ENCODE measurements at regions not wholly inside any gene's neighbourhood (a gene's known extent, or its start where the extent isn't known, plus 50 kb on each side); places are given as distances from the start of the nearest gene placed in this dataset.

DNA sequence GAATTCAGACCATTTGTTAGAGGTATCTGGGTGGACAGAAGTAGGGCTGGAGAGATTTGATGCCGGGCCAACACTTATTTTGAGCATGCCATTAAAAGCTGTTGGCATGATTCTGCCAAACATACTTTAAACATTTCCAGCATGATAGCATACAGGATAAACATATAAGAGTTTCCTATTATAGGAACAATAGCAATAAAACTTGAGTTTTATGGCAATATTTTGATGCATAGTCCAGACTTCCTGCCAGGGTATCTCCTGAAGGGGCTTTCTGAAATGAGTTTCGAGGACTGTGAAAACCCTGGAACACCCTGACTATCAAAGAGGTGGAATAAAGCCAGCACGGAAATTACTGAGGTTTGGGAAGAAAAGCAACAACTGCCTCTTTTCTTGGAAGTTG, 1398.0 kb upstream of the NXPH2 start:
- DNase-seq (ENCODE audit: insufficient read length, low spot score) (no peak), FAIRE-seq (peak; percentile 74)

DNA sequence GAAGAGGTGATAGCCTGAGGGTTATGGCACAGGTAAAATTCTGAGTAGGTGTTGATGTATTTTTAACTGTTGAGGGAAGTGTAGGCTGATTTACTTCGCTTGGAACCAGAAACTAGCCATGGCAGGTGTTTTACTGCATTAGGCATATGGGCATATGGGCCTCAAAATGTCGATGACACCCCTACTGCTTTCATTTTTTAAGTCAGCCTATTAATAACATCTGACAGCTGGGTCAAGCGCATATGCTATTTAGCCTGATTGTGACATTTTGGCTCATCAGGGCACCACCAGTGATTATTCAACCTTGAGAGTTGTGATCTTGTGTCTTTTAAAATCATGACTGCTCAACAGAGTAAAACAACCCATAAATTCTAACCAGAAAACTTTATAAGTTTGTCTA, 1396.9 kb upstream of the NXPH2 start:
- no peak for TF ChIP-seq POLR2A (IDR thresholded peaks at IDR 0.05; ENCODE audit: low read depth, low read length)
- no peak for DNase-seq (ENCODE audit: insufficient read length, low spot score)
- no peak for FAIRE-seq

More for the DNA sequence above, 1398.0 kb upstream of the NXPH2 start:
- TF ChIP-seq POLR2A (IDR thresholded peaks at IDR 0.05; ENCODE audit: low read depth, low read length) = no peak

DNA sequence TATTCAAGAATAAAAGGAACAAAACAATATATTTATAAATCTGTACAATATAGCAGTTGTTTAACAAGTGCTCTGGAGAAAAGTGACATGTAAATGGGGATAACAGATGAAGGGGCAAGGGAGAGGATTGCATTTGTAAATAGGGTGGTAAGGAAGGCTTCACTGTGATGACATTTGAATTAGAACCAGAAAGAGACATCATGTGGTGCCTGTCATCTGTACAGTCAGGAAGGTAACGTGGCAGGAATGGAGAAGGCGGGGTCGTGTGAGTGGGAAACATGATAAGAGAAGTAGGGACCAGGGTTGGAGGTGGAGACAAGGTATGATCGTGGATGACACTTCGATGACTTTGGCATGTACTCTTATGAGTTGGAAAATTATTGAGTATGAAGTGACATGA, 1393.6 kb upstream of the NXPH2 start:
- no peak for FAIRE-seq
- TF ChIP-seq POLR2A (IDR thresholded peaks at IDR 0.05; ENCODE audit: low read depth, low read length) = no peak
- no peak for DNase-seq (ENCODE audit: insufficient read length, low spot score)

DNA sequence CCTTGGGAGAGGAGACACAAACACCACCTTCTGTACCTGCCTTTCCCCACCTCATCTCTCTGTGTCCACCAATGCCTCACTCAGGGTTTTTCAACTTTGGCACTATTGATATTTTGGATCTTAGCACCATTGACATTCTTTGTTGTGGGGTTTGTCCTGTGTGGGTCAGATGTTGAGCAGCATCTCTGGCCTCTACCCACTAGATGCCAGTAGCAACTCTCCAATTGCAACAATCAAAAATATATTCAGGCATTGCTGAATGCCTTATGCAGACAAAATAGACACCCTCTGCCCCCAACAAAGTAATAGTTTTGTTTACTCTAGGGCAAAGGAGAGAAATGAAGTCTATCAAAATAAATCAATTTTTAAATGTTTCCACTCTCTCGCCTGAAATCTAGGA, 1384.3 kb upstream of the NXPH2 start:
- TF ChIP-seq POLR2A (IDR thresholded peaks at IDR 0.05; ENCODE audit: low read depth, low read length) = no peak
- no peak for DNase-seq (ENCODE audit: insufficient read length, low spot score)
- no peak for FAIRE-seq

DNA sequence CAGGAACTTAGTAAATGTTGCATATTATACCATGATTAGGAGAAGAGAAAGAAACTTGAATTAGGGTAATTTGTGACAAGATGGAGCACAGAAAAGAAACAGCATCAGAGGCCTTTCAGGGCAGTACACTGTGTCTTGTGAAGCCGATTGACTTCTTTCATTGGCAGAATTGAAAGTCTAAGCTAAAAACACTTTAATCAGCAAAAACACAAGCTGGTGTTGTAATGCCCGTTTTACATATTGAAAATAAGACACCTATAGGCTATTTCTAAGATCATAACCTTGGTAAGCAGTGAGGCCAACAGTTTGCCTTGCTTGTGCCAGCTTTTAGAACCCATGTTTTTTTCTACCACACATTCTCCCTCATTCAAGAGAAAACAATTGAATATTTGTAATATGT, 1378.1 kb upstream of the NXPH2 start:
- DNase-seq (ENCODE audit: insufficient read length, low spot score) (no peak), FAIRE-seq (no peak)
- no peak for TF ChIP-seq POLR2A (IDR thresholded peaks at IDR 0.05; ENCODE audit: low read depth, low read length)

DNA sequence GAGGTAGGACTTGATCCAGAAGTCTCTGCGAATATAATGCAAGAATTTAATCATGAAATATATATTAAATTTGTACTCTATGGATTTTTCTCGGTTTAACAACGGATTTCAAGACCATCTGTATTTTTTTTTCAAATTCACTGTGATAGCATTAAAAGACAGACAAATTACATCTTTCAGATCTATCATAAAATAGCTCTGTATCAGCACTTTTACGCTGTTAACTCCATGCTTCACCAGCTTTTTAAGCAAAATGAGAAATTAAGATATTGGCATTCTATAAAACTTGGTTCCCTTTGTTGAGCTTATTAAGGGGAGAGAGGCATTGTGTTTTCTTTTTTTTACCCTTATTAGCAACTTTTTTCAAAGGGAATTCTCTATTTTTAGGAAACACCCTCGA, 1377.6 kb upstream of the NXPH2 start:
- DNase-seq (ENCODE audit: insufficient read length, low spot score) = no peak
- no peak for FAIRE-seq
- no peak for TF ChIP-seq POLR2A (IDR thresholded peaks at IDR 0.05; ENCODE audit: low read depth, low read length)

DNA sequence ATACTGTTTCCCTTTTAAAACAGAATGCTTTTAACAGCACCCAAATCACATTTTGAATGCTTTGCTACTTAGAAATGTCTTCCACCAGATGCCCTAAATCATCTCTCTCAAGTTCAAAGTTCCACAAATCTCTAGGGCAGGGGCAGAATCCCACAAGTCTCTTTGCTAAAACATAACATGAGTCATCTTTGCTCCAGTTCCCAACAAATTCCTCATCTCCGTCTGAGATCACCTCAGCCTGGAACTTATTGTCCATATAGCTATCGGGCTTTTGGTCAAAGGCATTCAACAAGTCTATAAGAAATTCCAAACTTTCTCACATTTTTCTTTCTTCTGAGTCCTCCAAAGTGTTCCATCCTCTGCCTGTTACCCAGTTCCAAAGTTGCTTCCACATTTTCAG, 1374.5 kb upstream of the NXPH2 start:
- FAIRE-seq = no peak

DNA sequence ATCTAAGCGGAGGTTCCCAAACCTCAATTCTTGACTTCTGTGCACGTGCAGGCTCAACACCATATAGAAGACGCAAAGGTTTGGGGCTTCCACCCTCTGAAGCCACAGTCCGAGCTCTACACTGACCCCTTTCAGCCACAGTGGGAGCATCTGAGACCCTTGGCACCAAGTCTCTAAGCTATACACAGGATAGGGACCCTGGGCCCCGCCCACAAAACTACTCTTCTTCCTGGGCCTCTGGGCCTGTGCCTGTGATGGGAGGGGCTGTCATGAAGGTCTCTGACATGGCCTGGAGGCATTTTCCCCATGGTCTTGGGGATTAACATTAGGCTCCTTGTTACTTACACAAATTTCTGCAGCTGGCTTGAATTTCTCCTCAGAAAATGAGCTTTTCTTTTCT, 1374.1 kb upstream of the NXPH2 start:
- no peak for TF ChIP-seq POLR2A (IDR thresholded peaks at IDR 0.05; ENCODE audit: low read depth, low read length)
- DNase-seq (ENCODE audit: insufficient read length, low spot score) (no peak), FAIRE-seq (no peak)

More for the DNA sequence above, 1374.5 kb upstream of the NXPH2 start:
- TF ChIP-seq POLR2A (IDR thresholded peaks at IDR 0.05; ENCODE audit: low read depth, low read length) = no peak
- no peak for DNase-seq (ENCODE audit: insufficient read length, low spot score)

DNA sequence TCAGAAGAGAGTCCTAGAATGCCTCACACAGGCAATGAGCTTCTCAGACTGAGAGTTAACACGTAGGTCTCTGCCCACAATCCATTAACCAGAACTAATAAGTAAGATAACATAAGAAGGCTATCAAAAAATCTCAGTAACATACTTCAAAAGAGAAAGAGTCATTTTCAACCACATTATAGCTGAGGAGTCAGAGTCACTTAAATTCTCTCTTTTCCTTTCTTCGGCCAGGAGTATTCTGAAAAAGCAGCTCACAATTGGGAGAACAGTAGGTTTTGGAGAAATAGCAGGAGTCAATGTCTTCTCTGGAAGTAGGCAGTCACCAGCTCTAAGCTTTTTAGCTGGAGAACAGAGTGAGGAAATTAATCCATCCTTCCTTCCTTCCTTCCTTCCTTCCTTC, 1364.4 kb upstream of the NXPH2 start:
- TF ChIP-seq POLR2A (IDR thresholded peaks at IDR 0.05; ENCODE audit: low read depth, low read length) = no peak
- FAIRE-seq = no peak
- DNase-seq (ENCODE audit: insufficient read length, low spot score) = no peak

DNA sequence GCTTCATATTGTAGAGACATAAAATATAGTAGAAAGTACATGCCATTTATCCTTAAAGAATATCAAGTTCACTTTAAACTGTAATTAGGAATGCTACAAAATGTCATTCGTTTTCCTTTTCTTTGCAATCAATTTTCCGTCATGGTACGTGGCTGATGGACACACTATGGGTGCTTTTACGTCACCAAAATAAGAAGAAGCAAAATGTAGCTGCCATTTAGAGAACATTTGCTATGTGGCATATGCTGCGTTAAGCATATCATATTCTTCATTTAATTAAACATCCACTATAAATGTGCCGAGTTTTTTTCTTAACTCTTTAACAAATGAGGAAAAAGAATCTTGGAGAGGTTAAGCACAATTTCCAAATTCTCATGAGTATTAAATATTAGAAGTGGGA, 1358.5 kb upstream of the NXPH2 start:
- no peak for FAIRE-seq
- TF ChIP-seq POLR2A (IDR thresholded peaks at IDR 0.05; ENCODE audit: low read depth, low read length) = no peak
- no peak for DNase-seq (ENCODE audit: insufficient read length, low spot score)

DNA sequence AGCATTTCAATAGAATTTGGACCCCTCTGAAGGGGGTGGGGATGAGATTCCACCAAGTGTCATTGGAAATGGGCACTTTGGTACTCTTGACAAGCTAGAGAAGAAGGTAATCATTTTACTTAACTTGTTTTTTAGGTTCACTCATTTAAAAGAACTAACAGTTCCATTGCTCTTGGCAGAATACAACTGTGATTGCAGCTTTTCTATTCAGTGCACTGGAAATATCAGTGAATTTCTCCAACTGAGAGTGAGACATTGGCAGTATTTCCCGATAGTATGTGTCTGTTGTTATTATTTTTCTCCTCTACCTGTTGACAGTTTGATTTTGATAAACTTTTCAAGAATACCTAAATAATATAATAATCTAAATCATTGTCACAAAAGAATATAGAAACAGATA, 1356.7 kb upstream of the NXPH2 start:
- DNase-seq (ENCODE audit: insufficient read length, low spot score) (no peak), FAIRE-seq (no peak)
- TF ChIP-seq POLR2A (IDR thresholded peaks at IDR 0.05; ENCODE audit: low read depth, low read length) = no peak

DNA sequence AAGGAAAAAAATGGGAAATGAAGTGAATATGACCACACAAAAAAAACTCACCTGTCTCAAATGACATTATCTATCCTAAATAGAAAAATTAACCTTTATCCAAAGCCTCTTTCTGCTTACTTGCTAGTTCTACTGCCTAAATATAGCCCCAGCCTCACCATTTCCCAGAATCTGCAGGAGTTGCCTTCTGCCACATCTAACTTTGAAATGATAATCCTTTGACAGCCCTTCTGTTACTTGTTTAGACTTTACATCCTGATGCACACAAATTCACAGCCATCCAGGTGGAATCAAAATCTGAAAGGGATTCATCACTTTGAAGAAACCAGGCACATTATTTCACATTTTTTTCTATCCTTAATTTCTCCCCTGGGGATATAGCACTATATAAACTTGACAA, 1356.2 kb upstream of the NXPH2 start:
- TF ChIP-seq POLR2A (IDR thresholded peaks at IDR 0.05; ENCODE audit: low read depth, low read length) = no peak

DNA sequence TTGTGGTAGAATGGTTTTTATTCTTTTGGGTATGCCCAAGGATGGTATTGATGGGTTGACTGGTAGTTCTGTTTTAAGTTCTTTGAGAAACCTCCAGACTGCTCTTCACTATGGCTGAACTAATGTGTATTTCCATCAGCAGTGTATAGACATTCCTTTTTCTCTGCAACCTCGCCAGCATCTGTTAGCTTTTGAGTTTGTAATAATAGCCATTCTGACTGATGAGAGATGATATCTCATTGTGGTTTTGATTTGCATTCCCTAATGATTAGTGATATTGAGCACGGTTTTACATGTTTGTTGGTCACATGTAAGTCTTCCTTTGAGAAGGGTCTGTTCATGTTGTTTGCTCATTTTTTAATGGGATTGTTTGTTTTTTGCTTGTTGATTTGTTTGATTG, 1348.7 kb upstream of the NXPH2 start:
- no peak for FAIRE-seq

More for the DNA sequence above, 1356.2 kb upstream of the NXPH2 start:
- FAIRE-seq (no peak), DNase-seq (ENCODE audit: insufficient read length, low spot score) (no peak)

DNA sequence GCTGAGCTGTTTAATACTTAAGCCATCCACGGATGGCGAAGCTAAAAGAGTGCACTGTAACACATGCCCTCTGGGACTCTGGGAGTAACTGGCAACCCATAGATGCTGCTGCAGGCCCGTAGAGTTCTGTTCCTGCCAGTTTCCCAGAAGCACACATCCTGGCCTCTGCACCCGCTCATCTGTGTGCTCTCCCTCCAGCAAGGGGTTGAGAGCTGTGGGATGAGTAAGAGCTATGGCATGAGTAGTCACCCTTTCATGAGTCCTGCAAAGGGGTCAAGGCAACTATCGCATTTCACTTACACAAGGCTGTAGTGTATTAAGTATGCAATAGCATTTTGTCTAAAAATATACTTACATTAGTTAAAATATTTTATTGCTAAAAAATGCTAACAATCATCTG, 1341.8 kb upstream of the NXPH2 start:
- DNase-seq (ENCODE audit: insufficient read length, low spot score) (peak; percentile 10), FAIRE-seq (peak; percentile 88)
- no peak for TF ChIP-seq POLR2A (IDR thresholded peaks at IDR 0.05; ENCODE audit: low read depth, low read length)

More for the DNA sequence above, 1348.7 kb upstream of the NXPH2 start:
- no peak for TF ChIP-seq POLR2A (IDR thresholded peaks at IDR 0.05; ENCODE audit: low read depth, low read length)
- no peak for DNase-seq (ENCODE audit: insufficient read length, low spot score)

DNA sequence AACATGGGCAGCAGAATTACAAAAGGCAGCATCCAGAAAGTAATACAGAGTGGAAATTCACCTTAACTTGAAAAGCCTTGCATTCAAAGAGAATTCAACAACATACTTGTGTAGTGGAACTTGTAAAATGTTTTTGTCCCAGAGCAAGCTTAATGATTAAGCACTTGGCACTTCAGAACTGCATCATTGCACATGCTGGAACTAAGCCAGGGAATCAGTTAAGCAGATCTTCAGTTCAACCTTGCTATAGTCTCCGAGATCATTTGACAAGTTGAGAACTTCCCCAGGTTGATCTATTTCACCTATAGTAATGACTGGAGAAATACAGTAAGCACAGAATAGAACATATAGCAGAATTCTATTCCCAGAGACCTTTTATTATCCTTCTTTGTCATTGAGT, 1337.2 kb upstream of the NXPH2 start:
- FAIRE-seq (no peak), DNase-seq (ENCODE audit: insufficient read length, low spot score) (no peak)

More for the DNA sequence above, 1337.2 kb upstream of the NXPH2 start:
- TF ChIP-seq POLR2A (IDR thresholded peaks at IDR 0.05; ENCODE audit: low read depth, low read length) = no peak
